ENCODE measurements at regions not wholly inside any gene's neighbourhood (a gene's known extent, or its start where the extent isn't known, plus 50 kb on each side); places are given as distances from the start of the nearest gene placed in this dataset.

GRCh38 chr3:3632449-3632848 lies 166.8 kb upstream of the LRRN1 start:
- no peak overlapping the region for H3K4me3 ChIP-seq
- intact Hi-C loops (cut with micrococcal nuclease; ENCODE audit: unreplicated experiment): no loop called here
- H3K9me3 ChIP-seq (ENCODE audit: insufficient read depth, low read depth): no peaks in the 10 kb centered on the region
- H4K20me1 ChIP-seq (ENCODE audit: insufficient read depth): no peaks in the 10 kb centered on the region
- H3K27me3 ChIP-seq (ENCODE audit: insufficient read depth, low read depth): no peaks in the 10 kb centered on the region
- DNase-seq: no peak
- ChIA-PET CTCF (no interaction called here), POLR2A (ENCODE audit: unreplicated experiment) (no interaction called here)
- no peaks in the 10 kb centered on the region for H3K79me2 ChIP-seq (ENCODE audit: low read depth)
- no peak overlapping the region for H2AFZ ChIP-seq
- no peak overlapping the region for H3K27ac ChIP-seq
- no peaks in the 10 kb centered on the region for H3K9me2 ChIP-seq (ENCODE audit: insufficient read depth)
- H3K4me1 ChIP-seq (replicated peaks; ENCODE audit: insufficient read depth): no peaks in the 10 kb centered on the region
- H3K4me2 ChIP-seq: no peak overlapping the region
- TF ChIP-seq CTCF (conservative IDR thresholded peaks at IDR 0.05): no peak
- no peak for TF ChIP-seq EZH2 (IDR thresholded peaks at IDR 0.05; ENCODE audit: low read depth)
- H3F3A ChIP-seq (ENCODE audit: insufficient read depth, low read depth): no peaks in the 10 kb centered on the region
- no peaks in the 10 kb centered on the region for H3K36me3 ChIP-seq (ENCODE audit: low read depth)
- BruUV-seq (replicated peaks): no TSS peak

- Histone ChIP-seq H3K79me2 (ENCODE audit: low read depth) (no peaks in the 10 kb centered on the region), H3K27me3 (ENCODE audit: insufficient read depth, low read depth) (no peaks in the 10 kb centered on the region), H3K9me3 (ENCODE audit: insufficient read depth, low read depth) (no peaks in the 10 kb centered on the region), H2AFZ (no peak overlapping the region), H3K4me2 (no peak overlapping the region), H3F3A (ENCODE audit: insufficient read depth, low read depth) (no peaks in the 10 kb centered on the region), H4K20me1 (ENCODE audit: insufficient read depth) (no peaks in the 10 kb centered on the region), H3K27ac (no peak overlapping the region), H3K4me3 (no peak overlapping the region), H3K9me2 (ENCODE audit: insufficient read depth) (no peaks in the 10 kb centered on the region), H3K36me3 (ENCODE audit: low read depth) (no peaks in the 10 kb centered on the region), H3K4me1 (replicated peaks; ENCODE audit: insufficient read depth) (no peaks in the 10 kb centered on the region)
- intact Hi-C loops (cut with micrococcal nuclease; ENCODE audit: unreplicated experiment): no loop called here
- BruUV-seq (replicated peaks): no TSS peak
- TF ChIP-seq EZH2 (IDR thresholded peaks at IDR 0.05; ENCODE audit: low read depth) (no peak), CTCF (conservative IDR thresholded peaks at IDR 0.05) (no peak)
- POLR2A ChIA-PET (ENCODE audit: unreplicated experiment): interaction anchor here (0.6 kb wide), 1 partner anchor 303 kb away, joined by 5 read pairs; no protein-coding TSS in a partner anchor
- CTCF ChIA-PET: no interaction called here
- DNase-seq: no peak
These were observed 168.1 kb upstream of the LRRN1 start for GRCh38 chr3:3631114-3631513.

GRCh38 chr3:3629911-3630310 lies 169.3 kb upstream of the LRRN1 start:
- no peaks in the 10 kb centered on the region for H3K27me3 ChIP-seq (ENCODE audit: insufficient read depth, low read depth)
- no peak overlapping the region for H3K27ac ChIP-seq
- no peak for DNase-seq
- H3K4me1 ChIP-seq (replicated peaks; ENCODE audit: insufficient read depth): no peaks in the 10 kb centered on the region
- H3K4me3 ChIP-seq: no peak overlapping the region
- BruUV-seq (replicated peaks): no TSS peak
- ChIA-PET POLR2A (ENCODE audit: unreplicated experiment) (no interaction called here), CTCF (no interaction called here)
- no peak overlapping the region for H3K4me2 ChIP-seq
- no peaks in the 10 kb centered on the region for H3K9me2 ChIP-seq (ENCODE audit: insufficient read depth)
- no peak for TF ChIP-seq CTCF (conservative IDR thresholded peaks at IDR 0.05)
- TF ChIP-seq EZH2 (IDR thresholded peaks at IDR 0.05; ENCODE audit: low read depth): no peak
- no peak overlapping the region for H2AFZ ChIP-seq
- H4K20me1 ChIP-seq (ENCODE audit: insufficient read depth): no peaks in the 10 kb centered on the region
- no peaks in the 10 kb centered on the region for H3K36me3 ChIP-seq (ENCODE audit: low read depth)
- no peaks in the 10 kb centered on the region for H3F3A ChIP-seq (ENCODE audit: insufficient read depth, low read depth)
- no peaks in the 10 kb centered on the region for H3K79me2 ChIP-seq (ENCODE audit: low read depth)
- intact Hi-C loops (cut with micrococcal nuclease; ENCODE audit: unreplicated experiment): no loop called here
- H3K9me3 ChIP-seq (ENCODE audit: insufficient read depth, low read depth): no peaks in the 10 kb centered on the region

All from PC-9 (cell line).